ENCODE measurements at regions not wholly inside any gene's neighbourhood (a gene's known extent, or its start where the extent isn't known, plus 50 kb on each side); places are given as distances from the start of the nearest gene placed in this dataset.

- TF ChIP-seq, protein P1, sequence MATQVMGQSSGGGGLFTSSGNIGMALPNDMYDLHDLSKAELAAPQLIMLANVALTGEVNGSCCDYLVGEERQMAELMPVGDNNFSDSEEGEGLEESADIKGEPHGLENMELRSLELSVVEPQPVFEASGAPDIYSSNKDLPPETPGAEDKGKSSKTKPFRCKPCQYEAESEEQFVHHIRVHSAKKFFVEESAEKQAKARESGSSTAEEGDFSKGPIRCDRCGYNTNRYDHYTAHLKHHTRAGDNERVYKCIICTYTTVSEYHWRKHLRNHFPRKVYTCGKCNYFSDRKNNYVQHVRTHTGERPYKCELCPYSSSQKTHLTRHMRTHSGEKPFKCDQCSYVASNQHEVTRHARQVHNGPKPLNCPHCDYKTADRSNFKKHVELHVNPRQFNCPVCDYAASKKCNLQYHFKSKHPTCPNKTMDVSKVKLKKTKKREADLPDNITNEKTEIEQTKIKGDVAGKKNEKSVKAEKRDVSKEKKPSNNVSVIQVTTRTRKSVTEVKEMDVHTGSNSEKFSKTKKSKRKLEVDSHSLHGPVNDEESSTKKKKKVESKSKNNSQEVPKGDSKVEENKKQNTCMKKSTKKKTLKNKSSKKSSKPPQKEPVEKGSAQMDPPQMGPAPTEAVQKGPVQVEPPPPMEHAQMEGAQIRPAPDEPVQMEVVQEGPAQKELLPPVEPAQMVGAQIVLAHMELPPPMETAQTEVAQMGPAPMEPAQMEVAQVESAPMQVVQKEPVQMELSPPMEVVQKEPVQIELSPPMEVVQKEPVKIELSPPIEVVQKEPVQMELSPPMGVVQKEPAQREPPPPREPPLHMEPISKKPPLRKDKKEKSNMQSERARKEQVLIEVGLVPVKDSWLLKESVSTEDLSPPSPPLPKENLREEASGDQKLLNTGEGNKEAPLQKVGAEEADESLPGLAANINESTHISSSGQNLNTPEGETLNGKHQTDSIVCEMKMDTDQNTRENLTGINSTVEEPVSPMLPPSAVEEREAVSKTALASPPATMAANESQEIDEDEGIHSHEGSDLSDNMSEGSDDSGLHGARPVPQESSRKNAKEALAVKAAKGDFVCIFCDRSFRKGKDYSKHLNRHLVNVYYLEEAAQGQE (IDR thresholded peaks at IDR 0.05; ENCODE audit: borderline replicate concordance): no peak
- TF ChIP-seq MXI1 (conservative IDR thresholded peaks at IDR 0.05; ENCODE audit: poor library complexity, severe bottlenecking) (no peak), SMC3 (conservative IDR thresholded peaks at IDR 0.05; ENCODE audit: poor library complexity) (no peak), EZH2 (IDR thresholded peaks at IDR 0.05; ENCODE audit: borderline replicate concordance, insufficient read depth, low read length, poor library complexity, severe bottlenecking) (no peak)
- TF ChIP-seq, protein P2, sequence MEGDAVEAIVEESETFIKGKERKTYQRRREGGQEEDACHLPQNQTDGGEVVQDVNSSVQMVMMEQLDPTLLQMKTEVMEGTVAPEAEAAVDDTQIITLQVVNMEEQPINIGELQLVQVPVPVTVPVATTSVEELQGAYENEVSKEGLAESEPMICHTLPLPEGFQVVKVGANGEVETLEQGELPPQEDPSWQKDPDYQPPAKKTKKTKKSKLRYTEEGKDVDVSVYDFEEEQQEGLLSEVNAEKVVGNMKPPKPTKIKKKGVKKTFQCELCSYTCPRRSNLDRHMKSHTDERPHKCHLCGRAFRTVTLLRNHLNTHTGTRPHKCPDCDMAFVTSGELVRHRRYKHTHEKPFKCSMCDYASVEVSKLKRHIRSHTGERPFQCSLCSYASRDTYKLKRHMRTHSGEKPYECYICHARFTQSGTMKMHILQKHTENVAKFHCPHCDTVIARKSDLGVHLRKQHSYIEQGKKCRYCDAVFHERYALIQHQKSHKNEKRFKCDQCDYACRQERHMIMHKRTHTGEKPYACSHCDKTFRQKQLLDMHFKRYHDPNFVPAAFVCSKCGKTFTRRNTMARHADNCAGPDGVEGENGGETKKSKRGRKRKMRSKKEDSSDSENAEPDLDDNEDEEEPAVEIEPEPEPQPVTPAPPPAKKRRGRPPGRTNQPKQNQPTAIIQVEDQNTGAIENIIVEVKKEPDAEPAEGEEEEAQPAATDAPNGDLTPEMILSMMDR (IDR thresholded peaks at IDR 0.05; ENCODE audit: poor library complexity, severe bottlenecking): no peak
Observed at GRCh38 chr4:130689181-130689580, 1593.2 kb downstream of the C4orf33 start.

Measured in neural cell (in vitro differentiated cells).